Heart left ventricle (tissue), 13 donors: ENCODE measurements at regions not wholly inside any gene's neighbourhood (a gene's known extent, or its start where the extent isn't known, plus 50 kb on each side); places are given as distances from the start of the nearest gene placed in this dataset.

Experiments
- CTCF ChIP-seq, 12 donors: fragments of 200-600 bp; sonication (generic) in 4 of 12; IDR thresholded peaks; one replicate each; pipeline versions ENCODE4 v1.5.0 to v1.8.0; 2018 to 2022; ENCODE audit warnings: antibody characterized with exemption in 12 of 12, mild to moderate bottlenecking in 5 of 12
- POLR2A ChIP-seq, 2 donors: fragments of 450-650 bp; IDR thresholded peaks; one replicate each; pipeline ENCODE4 v1.6.1; 2017; ENCODE audit warnings: antibody characterized with exemption in 2 of 2, mild to moderate bottlenecking in 2 of 2, moderate library complexity in 2 of 2
- donor health status: ischemic (EF 13 %, LVEDD 7.1; RV severe dilation, severe dysfunction).
- donor health status: DM: no; HTN: yes; CAD: no.
- donor health status: DM: no; HTN: no; CAD: no.
- donor health status: ischemic (EF 25% LVEDD 6.9; RV normal size, moderate dysfunction).
- donor health status: ischemic (EF 25% LVEDD 5.7; RV mildly dilated, moderate dysfunction).
- donor health status: ischemic (EF 35%, LVEDD 5.7; RV mildly dilated, moderate dysfunction).
- donor health status: nonischemic (EF 11% LVEDD 7.7; RV severe dilation, severe dysfunction).
- donor health status: DM: yes; HTN: yes; CAD: no.
- donor health status: PGD.
- donor health status: ischemic (EF 29% LVEDD 5.4; RV normal size, mild dysfunction).
- donor health status: nonischemic (EF 23%, LVEDD 6.1; RV moderate dilation, normal function).

GRCh38 chr7:108861071-108861470 lies 291.4 kb downstream of the DNAJB9 start:
- no peak for TF ChIP-seq CTCF (IDR thresholded peaks at IDR 0.05)
- TF ChIP-seq POLR2A (IDR thresholded peaks at IDR 0.05), result no peak
